WI38 (cell line): ENCODE measurements at regions not wholly inside any gene's neighbourhood (a gene's known extent, or its start where the extent isn't known, plus 50 kb on each side); places are given as distances from the start of the nearest gene placed in this dataset.

Source experiments
- H3K4me3 ChIP-seq: 2 replicates; pipeline ENCODE4 v1.5.1; 2011; ENCODE audit warnings: low read depth, mild to moderate bottlenecking, control low read depth, low read length
- TF ChIP-seq, protein P1 (sequence below): IDR thresholded peaks from 2 replicates; pipeline ENCODE4 v1.5.1; 2012; ENCODE audit warnings: low read depth, mild to moderate bottlenecking, control low read depth, low read length

- TF ChIP-seq, protein P1, sequence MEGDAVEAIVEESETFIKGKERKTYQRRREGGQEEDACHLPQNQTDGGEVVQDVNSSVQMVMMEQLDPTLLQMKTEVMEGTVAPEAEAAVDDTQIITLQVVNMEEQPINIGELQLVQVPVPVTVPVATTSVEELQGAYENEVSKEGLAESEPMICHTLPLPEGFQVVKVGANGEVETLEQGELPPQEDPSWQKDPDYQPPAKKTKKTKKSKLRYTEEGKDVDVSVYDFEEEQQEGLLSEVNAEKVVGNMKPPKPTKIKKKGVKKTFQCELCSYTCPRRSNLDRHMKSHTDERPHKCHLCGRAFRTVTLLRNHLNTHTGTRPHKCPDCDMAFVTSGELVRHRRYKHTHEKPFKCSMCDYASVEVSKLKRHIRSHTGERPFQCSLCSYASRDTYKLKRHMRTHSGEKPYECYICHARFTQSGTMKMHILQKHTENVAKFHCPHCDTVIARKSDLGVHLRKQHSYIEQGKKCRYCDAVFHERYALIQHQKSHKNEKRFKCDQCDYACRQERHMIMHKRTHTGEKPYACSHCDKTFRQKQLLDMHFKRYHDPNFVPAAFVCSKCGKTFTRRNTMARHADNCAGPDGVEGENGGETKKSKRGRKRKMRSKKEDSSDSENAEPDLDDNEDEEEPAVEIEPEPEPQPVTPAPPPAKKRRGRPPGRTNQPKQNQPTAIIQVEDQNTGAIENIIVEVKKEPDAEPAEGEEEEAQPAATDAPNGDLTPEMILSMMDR: no peak
- H3K4me3 ChIP-seq: no peak overlapping the region
Measured at GRCh38 chr3:55163421-55163820, 235.6 kb upstream of the LRTM1 start.

DNA sequence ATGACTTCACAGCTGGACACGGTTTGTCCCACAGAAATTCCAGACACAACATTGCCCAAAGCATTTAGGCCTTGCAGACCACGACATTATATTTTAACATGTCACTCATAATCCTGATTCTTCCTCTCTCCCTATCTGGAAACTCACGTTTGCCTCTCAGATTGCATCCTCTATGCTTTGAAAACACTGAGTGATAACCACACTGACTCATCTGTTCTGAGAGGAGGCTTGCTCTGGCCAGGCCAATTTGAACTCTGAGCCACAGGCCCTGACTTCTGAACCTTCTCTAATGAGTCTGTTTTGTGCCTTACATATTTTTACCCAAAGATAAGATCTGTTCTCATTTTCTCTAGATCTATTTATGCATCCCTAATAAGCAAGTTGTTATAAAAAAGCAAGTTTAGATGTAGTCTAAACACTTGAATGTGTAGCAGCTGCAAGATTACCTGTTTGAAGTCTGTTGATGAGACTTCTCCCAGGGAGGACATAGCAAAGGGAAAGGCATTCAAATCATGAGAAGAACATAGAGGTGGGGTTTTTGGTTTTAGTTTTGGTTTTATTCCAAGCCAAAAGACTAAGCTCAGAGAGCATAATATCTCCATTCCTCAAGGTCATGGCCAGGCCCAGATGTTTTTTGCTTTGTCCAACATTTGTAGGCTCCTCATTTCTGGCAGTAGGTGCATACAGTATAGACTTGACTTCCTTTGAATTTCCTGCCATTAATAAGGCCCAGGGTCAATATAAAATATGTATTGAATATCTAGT lies 234.4 kb upstream of the LRTM1 start:
- TF ChIP-seq, protein P1: no peak
- no peak overlapping the region for H3K4me3 ChIP-seq

DNA sequence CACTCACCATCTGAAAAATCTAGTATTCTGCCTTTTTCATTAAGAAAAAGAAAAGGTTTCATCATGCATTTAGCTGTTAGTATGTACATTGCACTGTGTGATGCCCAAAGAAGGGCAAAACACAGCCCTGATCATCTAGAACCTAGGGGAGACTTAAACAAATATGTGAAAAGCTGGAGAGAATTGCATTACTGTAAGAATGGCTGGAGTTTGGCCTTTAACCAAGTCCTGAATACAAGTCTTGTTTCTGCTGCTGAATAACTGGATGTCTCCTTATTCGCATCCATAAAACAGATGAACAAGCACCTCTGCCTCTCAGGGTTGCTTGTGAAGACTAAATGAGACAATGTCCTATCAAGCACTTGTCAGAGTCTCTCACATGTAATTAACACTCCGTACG lies 233.4 kb upstream of the LRTM1 start:
- TF ChIP-seq, protein P1: no peak
- H3K4me3 ChIP-seq: no peak overlapping the region

DNA sequence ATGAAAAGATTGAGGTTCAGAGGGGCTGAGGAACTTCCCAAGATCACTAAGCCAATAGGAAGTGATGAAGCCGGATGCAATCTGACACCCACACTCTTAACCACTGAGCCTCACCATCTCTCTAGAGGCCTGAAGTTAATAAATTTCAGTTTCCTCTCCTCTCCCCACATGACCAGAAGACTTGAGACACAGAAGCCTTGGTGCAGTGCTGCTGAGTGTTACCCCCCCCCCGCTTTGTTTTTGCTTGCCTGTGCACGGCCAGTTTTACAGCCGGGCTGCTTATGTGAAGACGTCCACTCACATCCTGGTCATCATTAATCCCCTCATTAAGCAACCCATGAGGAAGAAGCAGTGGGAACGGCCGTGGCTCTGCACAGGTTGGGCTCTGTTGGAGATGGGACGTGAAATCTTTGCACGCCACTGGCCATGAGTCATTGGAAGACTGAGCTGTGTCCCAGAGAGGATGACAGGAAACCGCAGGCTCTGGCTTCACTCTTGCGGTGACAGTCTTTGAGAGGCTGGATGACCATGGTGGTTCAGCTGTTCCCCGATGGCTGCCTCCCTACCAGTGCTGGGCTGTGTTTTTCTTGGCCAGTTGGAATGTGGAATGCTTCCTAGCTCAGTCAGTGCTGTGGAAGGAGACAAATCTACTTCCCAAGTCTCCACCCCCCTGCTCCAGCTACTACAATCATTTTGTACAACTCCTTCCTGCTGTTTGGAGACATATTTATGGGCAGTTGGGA lies 232.6 kb upstream of the LRTM1 start:
- TF ChIP-seq, protein P1: no peak
- H3K4me3 ChIP-seq: peak overlapping the region; percentile 17

- TF ChIP-seq, protein P1: no peak
- no peak overlapping the region for H3K4me3 ChIP-seq
Measured at GRCh38 chr3:55159711-55160110, 231.9 kb upstream of the LRTM1 start.

DNA sequence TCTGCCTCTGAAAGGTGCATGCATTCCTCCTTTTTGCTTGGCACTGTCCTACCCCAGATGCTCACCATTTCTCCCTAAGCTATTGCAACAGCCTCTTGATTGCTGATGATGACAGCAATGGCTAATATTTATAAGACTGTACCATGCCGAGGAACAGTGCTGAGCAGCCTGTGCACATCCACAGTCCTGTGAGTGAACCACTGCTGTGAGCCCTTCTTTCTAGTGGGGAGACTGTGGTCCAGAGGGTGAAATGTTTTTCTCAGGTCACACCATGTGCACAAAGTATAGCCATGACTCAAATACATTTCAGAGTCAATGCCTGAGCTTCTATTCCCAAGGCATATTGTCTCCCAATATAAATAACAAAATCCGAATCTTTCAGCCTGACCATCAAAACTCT lies 231.2 kb upstream of the LRTM1 start:
- TF ChIP-seq, protein P1: no peak
- no peak overlapping the region for H3K4me3 ChIP-seq

- H3K4me3 ChIP-seq: no peak overlapping the region
Measured at GRCh38 chr3:55158345-55158744, 230.5 kb upstream of the LRTM1 start.

More at GRCh38 chr3:55158345-55158744, 230.5 kb upstream of the LRTM1 start:
- TF ChIP-seq, protein P1: no peak
